HG03442 (cell line): ENCODE measurements at regions not wholly inside any gene's neighbourhood (a gene's known extent, or its start where the extent isn't known, plus 50 kb on each side); places are given as distances from the start of the nearest gene placed in this dataset.
A peak's percentile ranks its signal among the peaks of the same experiment; 100 is the strongest.

Source experiments
- ATAC-seq: cut with Tn5 transposase; IDR thresholded peaks from one replicate; pipeline ENCODE4 v1.9.1; 2021; ENCODE audit warnings: mild to moderate bottlenecking, moderate library complexity; ENCODE audit not compliant: unreplicated experiment

- peak; percentile 82 for ATAC-seq
These were observed 126.8 kb upstream of the RAG2 start for GRCh38 chr11:36724742-36725385.

- no peak for ATAC-seq
These were observed 124.4 kb upstream of the RAG2 start for GRCh38 chr11:36722421-36722820.

- no peak for ATAC-seq
These were observed 121.5 kb upstream of the RAG2 start for GRCh38 chr11:36719358-36720107.

- no peak for ATAC-seq
These were observed 120.4 kb upstream of the RAG2 start for GRCh38 chr11:36718451-36718850.

GRCh38 chr11:36713715-36714114, 115.7 kb upstream of the RAG2 start:
- no peak for ATAC-seq

GRCh38 chr11:36711104-36711825, 113.2 kb upstream of the RAG2 start:
- ATAC-seq, result no peak
